AML-193 (cell line): ENCODE measurements at regions not wholly inside any gene's neighbourhood (a gene's known extent, or its start where the extent isn't known, plus 50 kb on each side); places are given as distances from the start of the nearest gene placed in this dataset.
"Not testable (repeated sequence)": the region's sequence is repeated elsewhere in the genome, so short reads cannot be mapped to it uniquely, and the experiment has no call there.

ENCODE experiments used
- DNase-seq, 2 experiments: peaks; one replicate each; lab custom pipeline; 2025; lab: John Stamatoyannopoulos, UW

GRCh38 chr10:44278837-44279324 is 106.0 kb downstream of the CXCL12 start:
- DNase-seq: no peak

GRCh38 chr10:44268435-44268948 is 116.4 kb downstream of the CXCL12 start:
- DNase-seq: not testable (repeated sequence)

GRCh38 chr10:44267007-44267406 is 117.9 kb downstream of the CXCL12 start:
- no peak for DNase-seq

GRCh38 chr10:44264244-44264643 is 120.7 kb downstream of the CXCL12 start:
- no peak for DNase-seq

- no peak for DNase-seq
Measured at GRCh38 chr10:44263771-44264170, 121.1 kb downstream of the CXCL12 start.

- DNase-seq: no peak
Measured at GRCh38 chr10:44262551-44263251, 122.2 kb downstream of the CXCL12 start.

- no peak for DNase-seq
Measured at GRCh38 chr10:44261710-44262455, 123.0 kb downstream of the CXCL12 start.

- DNase-seq: no peak
Measured at GRCh38 chr10:44261296-44261695, 123.6 kb downstream of the CXCL12 start.

- no peak for DNase-seq
Measured at GRCh38 chr10:44260286-44260928, 124.5 kb downstream of the CXCL12 start.

- no peak for DNase-seq
Measured at GRCh38 chr10:44259090-44259874, 125.6 kb downstream of the CXCL12 start.

GRCh38 chr10:44258460-44259089 is 126.3 kb downstream of the CXCL12 start:
- DNase-seq: no peak

- no peak for DNase-seq
Measured at GRCh38 chr10:44258019-44258418, 126.9 kb downstream of the CXCL12 start.

- DNase-seq: no peak
Measured at GRCh38 chr10:44253769-44254462, 131.0 kb downstream of the CXCL12 start.

GRCh38 chr10:44252631-44253030 is 132.3 kb downstream of the CXCL12 start:
- not testable (repeated sequence) for DNase-seq

GRCh38 chr10:44249933-44250332 is 135.0 kb downstream of the CXCL12 start:
- not testable (repeated sequence) for DNase-seq

GRCh38 chr10:44249490-44249889 is 135.4 kb downstream of the CXCL12 start:
- DNase-seq: no peak

GRCh38 chr10:44246700-44247099 is 138.2 kb downstream of the CXCL12 start:
- DNase-seq: not testable (repeated sequence)

- not testable (repeated sequence) for DNase-seq
Measured at GRCh38 chr10:44246287-44246686, 138.6 kb downstream of the CXCL12 start.

GRCh38 chr10:44245601-44245938 is 139.3 kb downstream of the CXCL12 start:
- DNase-seq: no peak

GRCh38 chr10:44244745-44245600 is 139.9 kb downstream of the CXCL12 start:
- no peak for DNase-seq
